NCI-H82 (cell line): ENCODE measurements at regions not wholly inside any gene's neighbourhood (a gene's known extent, or its start where the extent isn't known, plus 50 kb on each side); places are given as distances from the start of the nearest gene placed in this dataset.
"Not testable (repeated sequence)": the region's sequence is repeated elsewhere in the genome, so short reads cannot be mapped to it uniquely, and the experiment has no call there.

Experiments
- DNase-seq: peaks from one replicate; lab custom pipeline; 2025; lab: John Stamatoyannopoulos, UW

DNA sequence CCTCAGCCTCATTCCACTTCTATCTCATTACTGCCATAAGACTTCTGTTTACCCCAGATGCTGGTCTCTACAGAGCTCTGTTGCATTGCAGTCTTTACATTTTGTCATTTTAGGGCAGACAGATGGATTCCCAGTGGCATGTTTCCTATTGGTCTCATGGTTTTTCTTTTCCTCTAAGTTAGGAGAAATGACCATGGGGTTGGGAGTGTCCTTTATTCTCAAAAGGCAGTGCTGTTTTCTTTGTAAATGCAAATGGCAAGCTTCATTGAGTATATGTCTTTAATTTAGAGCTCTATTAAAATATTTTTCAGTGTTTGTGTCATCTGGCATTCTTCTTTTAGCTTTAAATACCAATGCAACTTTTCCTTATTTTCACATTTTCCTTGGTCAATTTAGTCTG, 57.0 kb downstream of the MSTN start:
- no peak for DNase-seq

DNA sequence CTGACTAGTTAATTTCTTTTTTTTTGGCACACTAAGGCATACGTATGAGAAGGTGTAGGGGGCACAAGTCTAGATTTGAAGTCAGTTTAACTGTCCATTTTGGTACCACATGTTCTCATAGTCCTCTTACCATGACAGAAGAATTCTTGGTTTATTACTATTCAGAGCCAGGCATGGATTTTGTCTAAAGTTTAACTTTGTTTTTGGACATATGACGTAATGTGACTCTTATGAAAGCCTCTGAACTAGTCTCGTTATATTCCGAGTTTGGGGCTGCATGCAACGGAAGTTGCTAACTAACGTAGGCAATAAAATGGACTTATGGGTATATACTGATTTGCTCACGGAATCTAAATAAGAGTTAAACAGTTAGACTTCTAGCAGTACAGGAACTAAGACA, 62.9 kb downstream of the MSTN start:
- DNase-seq = no peak

DNA sequence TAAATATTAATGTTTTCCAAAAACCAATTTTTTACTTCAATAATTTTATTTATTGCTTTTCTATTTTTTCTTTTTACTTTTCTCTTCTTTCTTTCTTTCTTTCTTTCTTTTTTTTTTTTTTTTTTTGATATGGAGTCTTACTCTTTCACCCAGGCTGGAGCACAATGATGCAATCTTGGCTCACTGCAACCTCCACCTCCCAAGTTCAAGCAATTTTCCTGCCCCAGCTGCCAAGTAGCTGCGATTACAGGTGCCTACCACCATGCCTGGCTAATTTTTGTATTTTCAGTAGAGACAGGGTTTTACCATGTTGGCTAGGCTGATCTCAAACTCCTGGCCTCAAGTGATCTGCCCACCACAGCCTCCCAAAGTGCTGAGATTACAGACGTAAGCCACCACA, 63.9 kb downstream of the MSTN start:
- DNase-seq = not testable (repeated sequence)

DNA sequence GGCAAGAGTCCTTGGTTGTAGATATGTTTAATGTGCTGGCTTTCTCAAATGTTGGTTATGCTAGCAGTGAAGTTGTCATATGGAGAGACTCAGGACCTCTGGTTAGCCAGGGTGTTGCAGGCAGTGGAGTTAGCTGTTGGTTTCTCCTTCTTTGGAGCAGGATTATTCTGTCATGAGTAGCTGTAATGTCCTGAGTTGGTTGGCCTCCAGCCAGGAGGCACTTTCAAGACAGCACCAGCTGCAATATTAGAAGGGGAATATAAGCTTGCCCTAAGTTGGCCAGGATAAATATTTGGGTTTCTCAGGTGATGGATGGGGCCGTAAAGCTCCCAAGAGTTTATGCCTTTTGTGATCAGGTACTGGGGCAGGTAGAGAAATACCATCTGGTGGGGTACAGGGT, 65.5 kb downstream of the MSTN start:
- DNase-seq = no peak

DNA sequence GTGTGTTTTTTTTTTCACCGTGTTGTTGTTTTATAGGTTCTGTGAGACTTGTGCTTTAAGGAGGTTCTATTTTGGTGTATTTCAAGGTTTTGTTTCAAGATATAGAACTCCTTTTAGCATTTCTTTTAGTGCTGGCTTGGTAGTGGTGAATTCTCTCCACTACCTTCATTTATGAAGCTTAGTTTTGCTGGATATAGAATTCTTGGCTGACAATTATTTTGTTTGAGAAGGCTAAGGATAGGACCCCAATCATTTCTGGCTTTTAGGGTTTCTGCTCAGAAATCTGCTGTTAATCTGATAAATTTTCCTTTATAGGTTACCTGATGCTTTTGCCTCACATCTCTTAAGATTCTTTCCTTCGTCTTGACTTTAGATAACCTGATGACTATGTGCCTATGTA, 66.8 kb downstream of the MSTN start:
- no peak for DNase-seq

DNA sequence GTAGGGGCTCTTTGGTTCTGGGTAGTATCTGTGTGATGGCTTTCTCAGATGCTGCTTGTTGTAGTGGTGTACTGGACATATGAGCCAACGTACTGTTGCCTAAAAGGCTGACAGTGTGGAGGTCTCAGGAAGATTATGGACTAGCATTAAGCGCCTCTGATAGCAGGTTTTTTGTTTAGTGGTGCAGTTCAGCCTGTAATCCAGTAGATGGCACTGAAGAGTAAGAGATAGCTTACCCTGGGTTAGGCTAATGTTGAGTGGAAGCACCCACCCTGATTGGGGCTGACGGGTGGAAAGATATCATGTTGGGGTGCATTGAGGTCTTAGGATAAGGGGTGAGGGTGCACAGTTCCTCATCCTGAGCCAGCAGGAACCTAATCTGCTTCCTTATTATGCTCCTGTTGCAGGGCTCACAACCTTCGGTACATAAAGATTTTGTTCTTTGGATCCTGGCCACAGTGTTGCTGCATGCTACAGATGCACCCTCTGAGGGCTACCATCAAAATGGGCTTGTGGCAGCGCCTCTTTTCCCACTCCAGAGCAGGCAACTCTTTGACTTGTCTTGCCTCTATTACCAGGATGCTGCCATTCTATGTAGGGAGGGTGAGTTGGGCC, 79.6 kb downstream of the MSTN start:
- peak; percentile 55 for DNase-seq

DNA sequence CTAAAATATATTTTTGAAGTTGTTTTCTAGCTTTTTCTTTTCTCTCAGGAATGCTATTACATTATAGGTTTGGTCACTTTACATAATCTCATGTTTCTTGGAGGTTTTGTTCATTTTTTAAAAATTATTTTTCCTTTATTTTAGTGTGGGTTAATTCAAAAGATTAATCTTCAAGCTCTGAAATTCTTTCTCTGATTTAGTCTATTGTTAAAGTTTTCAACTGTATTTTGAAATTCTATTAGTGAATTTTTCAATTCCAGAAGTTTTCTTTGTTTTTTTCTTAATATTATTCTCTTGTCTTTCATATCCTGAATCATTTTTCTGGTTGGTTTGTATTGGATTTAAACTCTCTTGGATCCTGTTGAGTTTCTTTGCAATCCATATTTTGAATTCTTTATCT, 80.4 kb downstream of the MSTN start:
- DNase-seq = no peak

DNA sequence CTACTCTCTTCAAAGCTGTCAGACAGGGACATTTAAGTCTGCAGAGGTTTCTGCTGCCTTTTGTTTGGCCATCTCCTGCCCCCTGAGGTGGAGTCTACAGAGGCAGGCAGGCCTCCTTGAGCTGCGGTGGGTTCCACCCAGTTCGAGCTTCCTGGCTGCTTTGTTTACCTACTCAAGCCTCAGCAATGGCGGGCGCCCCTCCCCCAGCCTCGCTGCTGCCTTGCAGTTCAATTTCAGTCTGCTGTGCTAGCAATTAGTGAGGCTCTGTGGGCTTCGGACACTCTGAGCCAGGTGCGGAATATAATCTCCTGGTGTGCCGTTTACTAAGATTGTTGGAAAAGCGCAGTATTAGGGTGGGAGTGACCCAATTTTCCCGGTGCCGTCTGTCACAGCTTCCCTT, 86.0 kb downstream of the MSTN start:
- DNase-seq = not testable (repeated sequence)

DNA sequence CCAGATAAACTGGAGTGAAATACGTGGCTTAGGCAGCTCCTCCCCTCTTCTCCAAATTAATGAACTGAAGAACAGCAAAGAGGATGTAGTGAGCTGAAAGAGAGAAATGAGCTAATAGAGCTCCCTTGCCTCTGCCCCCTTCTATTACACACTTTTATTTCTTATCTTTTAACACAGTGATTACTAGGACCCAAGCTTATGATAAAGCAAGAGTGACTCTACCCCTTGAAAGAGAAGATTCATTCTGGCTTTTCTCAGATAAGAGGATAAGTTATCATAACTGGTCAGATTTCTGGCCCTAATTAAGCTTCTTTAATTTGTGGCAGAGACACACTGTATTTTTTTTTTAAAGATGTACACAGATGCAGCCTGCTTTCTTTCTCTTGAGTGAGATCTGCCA, 102.2 kb downstream of the MSTN start:
- no peak for DNase-seq

DNA sequence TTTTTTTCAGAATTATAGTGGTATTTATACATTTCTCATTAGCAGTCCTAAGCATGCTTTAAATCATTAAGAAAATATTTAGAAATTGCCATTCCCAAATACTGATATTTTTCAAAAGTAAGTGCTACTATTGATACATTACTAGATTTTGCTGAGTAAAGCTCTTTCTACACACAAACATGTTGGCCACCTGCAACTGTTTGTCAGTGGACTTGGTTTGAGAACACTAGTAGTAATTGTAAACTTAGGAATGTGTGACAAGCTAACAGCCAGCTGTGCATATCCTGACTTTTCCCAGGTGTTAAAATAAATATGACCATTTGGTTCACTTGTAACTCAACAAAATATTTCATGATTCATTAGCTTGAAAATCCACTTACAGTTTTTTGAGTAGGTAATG, 103.1 kb downstream of the MSTN start:
- no peak for DNase-seq

DNA sequence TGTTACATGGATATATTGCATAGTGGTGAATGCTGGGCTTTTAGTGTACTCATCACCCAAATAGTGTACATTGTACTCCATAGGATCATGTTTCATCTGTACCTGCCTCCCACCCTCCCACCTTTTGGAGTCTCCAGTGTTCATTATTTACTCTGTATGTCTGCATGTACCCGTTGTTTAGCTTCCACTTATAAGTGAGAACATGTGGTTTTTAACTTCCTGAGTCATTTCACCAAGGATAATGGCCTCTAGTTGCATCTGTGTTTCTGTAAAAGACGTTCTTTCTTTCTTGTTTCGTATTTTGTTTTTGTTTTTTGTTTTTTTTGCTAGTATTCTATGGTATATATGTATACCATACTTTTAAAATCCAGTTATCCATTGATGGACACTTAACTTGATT, 107.5 kb downstream of the MSTN start:
- DNase-seq = no peak

DNA sequence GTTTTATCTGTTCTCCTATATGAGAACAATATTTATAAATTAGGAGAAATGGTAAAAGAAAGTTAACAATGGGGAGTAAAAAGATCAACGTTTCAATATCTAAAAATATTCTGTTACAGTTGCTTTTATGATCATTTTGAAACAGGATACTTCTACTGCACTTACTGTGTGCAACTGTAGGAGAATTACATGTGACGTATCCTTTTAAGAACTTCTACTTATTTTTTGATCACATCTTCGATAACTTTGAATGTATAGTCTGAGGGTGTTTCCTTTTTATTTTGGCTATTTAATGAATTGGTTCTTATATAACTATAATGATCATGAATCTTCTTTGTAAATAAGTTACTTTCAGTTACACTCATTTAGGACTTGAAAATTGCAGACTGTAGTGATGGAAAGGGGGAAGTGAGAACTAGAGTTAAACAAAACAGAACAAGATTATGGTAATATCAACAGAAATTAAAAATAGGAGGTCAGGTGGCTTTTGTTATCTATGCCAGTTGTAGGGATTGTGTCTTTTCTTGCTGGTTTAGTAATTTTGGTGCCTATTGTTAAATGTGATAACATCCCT, 109.9 kb downstream of the MSTN start:
- no peak for DNase-seq

DNA sequence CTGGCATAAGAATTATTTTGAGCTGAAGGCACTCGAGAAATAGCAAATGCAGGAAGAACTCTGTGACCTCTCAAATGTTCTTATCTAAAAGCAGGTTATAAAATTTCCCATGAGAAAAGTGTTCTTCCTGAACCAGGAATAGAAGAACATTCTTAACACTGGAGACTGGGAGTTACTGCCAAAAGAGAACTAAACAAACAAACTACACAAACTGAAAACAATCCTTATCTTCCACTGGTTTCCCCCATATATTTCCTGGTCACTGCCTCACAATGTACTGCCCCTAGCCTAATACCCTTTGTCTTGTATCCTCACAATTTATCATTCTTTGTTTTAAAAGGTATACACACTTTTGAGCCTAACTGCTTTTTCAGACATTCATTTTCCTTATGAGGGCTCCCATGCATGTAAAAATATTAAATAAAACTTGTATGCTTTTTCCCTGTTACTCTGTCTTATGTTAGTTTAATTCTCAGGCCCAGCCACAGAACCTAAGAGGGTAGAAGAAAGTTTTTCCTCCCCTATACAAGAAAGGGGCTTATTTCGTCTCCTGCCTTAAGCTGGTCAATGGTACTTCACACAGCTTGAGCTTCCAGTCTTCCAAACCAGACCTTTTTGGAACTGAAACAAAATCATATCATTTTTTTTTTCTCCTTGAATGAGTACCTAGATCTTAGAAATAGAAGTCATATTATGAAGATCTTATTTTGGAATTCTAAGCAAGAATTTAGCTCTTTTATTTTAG, 110.6 kb downstream of the MSTN start:
- no peak for DNase-seq

DNA sequence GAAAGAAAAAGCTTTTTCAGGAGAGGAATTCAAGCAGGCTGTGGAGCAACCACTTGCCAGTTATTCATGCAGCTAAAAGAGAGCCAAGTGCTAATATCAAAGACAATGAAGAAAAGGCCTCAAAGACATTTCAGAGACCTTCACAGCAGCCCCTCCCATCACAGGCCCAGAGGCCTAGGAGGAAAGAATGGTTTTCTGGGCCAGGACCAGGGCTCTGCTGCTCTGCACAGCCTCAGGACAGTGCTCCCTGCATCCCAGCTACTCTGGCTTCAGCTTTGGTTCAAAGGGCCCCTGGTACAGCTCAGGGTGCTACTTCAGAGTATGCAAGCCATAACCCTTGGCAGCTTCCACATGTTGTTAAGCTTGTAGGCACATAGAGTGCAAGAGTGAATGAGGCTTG, 119.5 kb downstream of the MSTN start:
- DNase-seq = no peak

DNA sequence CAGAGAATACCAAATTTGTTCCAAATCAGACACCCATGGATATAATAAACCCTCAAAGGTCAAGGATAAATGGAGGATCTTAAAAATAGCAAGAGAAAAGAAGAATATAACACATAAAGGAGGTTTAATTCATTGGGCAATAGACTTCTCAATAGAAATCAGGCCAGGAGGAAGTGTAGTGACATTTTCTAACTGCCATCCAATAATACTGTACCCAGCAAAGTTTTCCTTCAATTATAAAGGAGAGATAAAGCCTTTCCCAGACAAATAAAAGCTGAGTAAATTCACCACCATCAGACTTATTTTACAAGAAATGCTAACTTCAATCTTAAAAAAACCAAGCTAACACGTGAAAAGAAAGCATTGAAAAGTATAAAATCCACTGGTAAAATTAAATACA, 121.6 kb downstream of the MSTN start:
- no peak for DNase-seq

DNA sequence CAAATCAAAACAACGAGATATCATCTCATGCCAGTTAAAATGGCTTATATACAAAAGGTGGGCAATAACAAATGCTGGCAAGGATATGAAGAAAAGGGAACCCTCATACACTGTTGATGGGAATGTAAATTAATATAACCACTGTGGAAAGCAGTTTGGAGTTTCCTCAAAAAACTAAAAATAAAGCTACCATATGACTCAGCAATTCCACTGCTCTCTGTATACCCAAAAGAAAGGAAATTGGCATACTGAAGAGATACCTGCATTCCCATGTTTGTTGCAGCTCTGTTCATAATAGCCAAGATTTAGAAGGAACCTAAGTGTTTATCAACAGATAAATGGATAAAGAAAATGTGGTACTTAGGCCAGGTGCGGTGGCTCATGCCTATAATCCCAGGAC, 124.8 kb downstream of the MSTN start:
- DNase-seq = no peak

DNA sequence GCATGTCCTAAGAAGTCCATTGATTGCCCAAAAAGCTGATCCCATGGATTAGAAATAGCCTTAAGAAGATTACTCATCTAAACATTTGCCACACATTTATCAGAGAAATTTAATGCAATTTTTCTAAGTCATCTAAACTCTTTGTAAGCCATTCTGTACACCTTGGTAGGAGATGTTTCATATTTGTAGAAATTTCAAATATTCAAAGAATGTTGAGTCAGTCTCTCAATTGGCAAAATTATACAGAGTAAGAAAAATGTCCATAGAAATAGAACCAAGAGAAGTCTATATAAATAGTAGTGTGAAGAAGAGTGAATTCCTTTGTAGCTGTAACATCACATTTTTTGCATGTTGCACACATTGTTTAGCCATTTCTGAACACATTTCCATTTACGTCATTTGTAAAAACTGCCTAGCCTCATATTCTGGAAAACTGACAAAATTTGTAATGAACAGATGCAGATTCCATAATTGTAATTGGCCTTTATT, 128.6 kb downstream of the MSTN start:
- DNase-seq = no peak

DNA sequence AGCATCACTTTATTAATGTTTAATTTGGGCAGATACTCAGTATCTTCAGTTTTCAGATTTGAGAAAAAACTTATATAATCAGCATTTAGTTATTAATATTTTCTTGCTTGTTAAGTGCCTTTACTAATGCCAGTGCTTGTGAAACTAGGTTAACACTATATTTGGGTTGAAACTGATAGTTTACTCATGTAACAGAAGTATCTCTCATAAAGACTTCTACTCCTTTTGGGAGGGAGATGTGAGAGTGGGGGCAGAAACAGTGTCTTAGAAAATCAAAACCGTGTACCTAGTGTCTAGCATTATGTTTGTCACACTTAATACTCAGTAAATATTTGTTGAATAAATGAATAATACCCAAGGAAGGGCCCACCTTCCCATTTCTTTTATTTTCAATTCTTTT, 129.5 kb downstream of the MSTN start:
- DNase-seq = no peak

DNA sequence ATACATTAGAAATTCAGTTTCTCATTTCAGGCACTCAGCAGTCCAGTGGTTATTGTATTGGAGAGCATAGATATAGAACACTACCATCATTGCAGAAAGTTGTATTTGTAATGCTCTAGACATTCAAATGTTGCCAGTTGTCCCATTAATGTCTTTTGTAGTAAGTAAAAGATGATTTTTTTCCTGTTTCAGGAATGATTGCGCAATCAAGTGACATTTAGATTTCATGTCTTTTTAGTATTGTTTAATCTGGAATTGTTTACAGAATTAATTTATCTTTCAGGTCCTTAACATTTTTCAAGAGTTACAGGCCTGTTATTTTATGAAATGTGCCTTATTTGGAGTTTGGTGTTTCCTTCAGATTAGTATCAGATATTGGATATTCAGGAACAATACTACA, 134.7 kb downstream of the MSTN start:
- DNase-seq = no peak
